Keratinocyte (primary cell): ENCODE measurements at regions not wholly inside any gene's neighbourhood (a gene's known extent, or its start where the extent isn't known, plus 50 kb on each side); places are given as distances from the start of the nearest gene placed in this dataset.
"Not testable (repeated sequence)": the region's sequence is repeated elsewhere in the genome, so short reads cannot be mapped to it uniquely, and the experiment has no call there.

Source experiments
- DNase-seq: peaks from one replicate; pipeline ENCODE4 v3.0.0-alpha.2; 2011; ENCODE audit warnings: low read depth, missing footprints, low spot score
- FAIRE-seq: peaks from 2 replicates; lab custom pipeline; 2011; peaks lifted over from hg19 to GRCh38; lab: Jason Lieb, UNC
- H2AFZ ChIP-seq: 2 replicates; pipeline ENCODE4 v1.6.0; 2012; ENCODE audit warnings: low read length, control low read depth, inconsistent platforms; ENCODE audit not compliant: control insufficient read depth
- H3K27ac ChIP-seq: 2 replicates; pipeline ENCODE4 v1.5.1; 2011; ENCODE audit warnings: low read length; ENCODE audit not compliant: control insufficient read depth, insufficient read depth
- H3K27me3 ChIP-seq: 3 replicates; pipeline ENCODE4 v1.6.0; 2011; ENCODE audit warnings: low read length; ENCODE audit not compliant: control insufficient read depth, insufficient read depth; ENCODE audit errors: extremely low read depth
- H3K36me3 ChIP-seq, 2 experiments: 2 replicates in 1 of 2; 3 replicates in 1 of 2; pipeline ENCODE4 v1.5.1; 2011; ENCODE audit warnings: low read length in 2 of 2, mild to moderate bottlenecking in 1 of 2; ENCODE audit not compliant: control insufficient read depth in 2 of 2, insufficient read depth in 2 of 2; ENCODE audit errors: extremely low read depth in 1 of 2
- H3K4me1 ChIP-seq: 3 replicates; pipeline ENCODE4 v1.5.1; 2011; ENCODE audit warnings: low read length; ENCODE audit not compliant: control insufficient read depth, insufficient read depth; ENCODE audit errors: extremely low read depth
- H3K4me2 ChIP-seq: 3 replicates; pipeline ENCODE4 v1.6.0; 2011; ENCODE audit warnings: low read depth, low read length; ENCODE audit not compliant: control insufficient read depth, insufficient read depth; ENCODE audit errors: extremely low read depth
- H3K4me3 ChIP-seq, 3 experiments: fragments of 200-600 bp in 1 of 3; sonication (generic) in 1 of 3; 2 replicates in 2 of 3; 3 replicates in 1 of 3; pipeline ENCODE4 v1.5.1; 2011 to 2016; ENCODE audit warnings: low read length in 3 of 3, mild to moderate bottlenecking in 3 of 3, control low read depth in 2 of 3, inconsistent platforms in 1 of 3, low read depth in 1 of 3, mixed read lengths in 1 of 3, mixed run types in 1 of 3, moderate library complexity in 1 of 3; ENCODE audit not compliant: control insufficient read depth in 2 of 3, insufficient read depth in 2 of 3; ENCODE audit errors: extremely low read depth in 1 of 3
- H3K79me2 ChIP-seq: 2 replicates; pipeline ENCODE4 v1.6.0; 2012; ENCODE audit warnings: low read length; ENCODE audit not compliant: control insufficient read depth, insufficient read depth
- H3K9ac ChIP-seq: 3 replicates; pipeline ENCODE4 v1.6.0; 2011; ENCODE audit warnings: low read length; ENCODE audit not compliant: control insufficient read depth, insufficient read depth; ENCODE audit errors: extremely low read depth
- H3K9me1 ChIP-seq: 3 replicates; pipeline ENCODE4 v1.6.0; 2011; ENCODE audit warnings: low read length; ENCODE audit not compliant: control insufficient read depth, insufficient read depth; ENCODE audit errors: extremely low read depth
- H3K9me3 ChIP-seq: 2 replicates; pipeline ENCODE4 v1.5.1; 2012; ENCODE audit warnings: low read depth, low read length; ENCODE audit not compliant: control insufficient read depth
- H4K20me1 ChIP-seq: 3 replicates; pipeline ENCODE4 v1.6.0; 2011; ENCODE audit warnings: low read length; ENCODE audit not compliant: control insufficient read depth, insufficient read depth; ENCODE audit errors: extremely low read depth
- EZH2 ChIP-seq: IDR thresholded peaks from one replicate; pipeline ENCODE4 v1.6.1; 2012; ENCODE audit warnings: inconsistent platforms, mild to moderate bottlenecking, low read length, moderate library complexity
- dilution Hi-C: fragments of 300-500 bp; cut with MboI; formaldehyde crosslinking; loops from one replicate; pipeline ENCODE4 v1.7.0; 2020; ENCODE audit warnings: low sequenced_read_pairs; ENCODE audit not compliant: extremely low pct_ligation_motif_present
- TF ChIP-seq, protein P1 (sequence below), 3 experiments: IDR thresholded peaks in 1 of 3; conservative IDR thresholded peaks in 1 of 3; optimal IDR thresholded peaks in 1 of 3; 2 replicates in 2 of 3; 3 replicates in 1 of 3; pipeline versions ENCODE3 to v1.5.1; 2011; ENCODE audit warnings: low read length in 3 of 3, mild to moderate bottlenecking in 3 of 3, moderate library complexity in 2 of 3, control low read depth in 1 of 3, inconsistent platforms in 1 of 3; ENCODE audit not compliant: insufficient read depth in 2 of 3; ENCODE audit errors: extremely low read depth in 1 of 3

DNA sequence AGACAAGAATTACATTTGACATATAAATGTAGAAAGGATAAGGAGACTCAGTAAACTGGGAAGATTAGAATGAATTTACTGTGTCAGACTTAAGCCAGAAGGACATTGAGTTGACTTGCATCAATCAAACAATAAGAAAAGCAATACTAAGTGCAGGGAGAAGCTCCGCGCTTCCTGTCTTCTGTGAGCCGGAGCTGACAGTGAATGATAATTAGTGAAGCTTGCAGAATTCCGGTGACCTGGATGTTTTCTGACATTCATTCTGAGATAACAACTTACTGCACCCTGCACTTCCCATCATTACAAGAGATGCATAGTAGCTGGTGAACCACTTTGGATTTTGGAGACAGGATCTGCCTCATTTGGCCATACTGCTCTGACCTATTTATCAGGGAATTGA is 469.2 kb upstream of the PCDH20 start:
- FAIRE-seq (no peak), DNase-seq (no peak)
- Histone ChIP-seq H3K9me3 (no peaks in the 10 kb centered on the region), H3K9me1 (no peaks in the 10 kb centered on the region), H3K4me1 (no peaks in the 10 kb centered on the region), H3K27ac (no peak overlapping the region), H2AFZ (no peak overlapping the region), H3K4me3 (no peak overlapping the region), H3K4me2 (no peak overlapping the region), H3K36me3 (no peaks in the 10 kb centered on the region), H4K20me1 (no peaks in the 10 kb centered on the region), H3K79me2 (no peaks in the 10 kb centered on the region), H3K27me3 (no peaks in the 10 kb centered on the region), H3K9ac (no peak overlapping the region)
- dilution Hi-C loops: no loop called here
- TF ChIP-seq, protein P1, sequence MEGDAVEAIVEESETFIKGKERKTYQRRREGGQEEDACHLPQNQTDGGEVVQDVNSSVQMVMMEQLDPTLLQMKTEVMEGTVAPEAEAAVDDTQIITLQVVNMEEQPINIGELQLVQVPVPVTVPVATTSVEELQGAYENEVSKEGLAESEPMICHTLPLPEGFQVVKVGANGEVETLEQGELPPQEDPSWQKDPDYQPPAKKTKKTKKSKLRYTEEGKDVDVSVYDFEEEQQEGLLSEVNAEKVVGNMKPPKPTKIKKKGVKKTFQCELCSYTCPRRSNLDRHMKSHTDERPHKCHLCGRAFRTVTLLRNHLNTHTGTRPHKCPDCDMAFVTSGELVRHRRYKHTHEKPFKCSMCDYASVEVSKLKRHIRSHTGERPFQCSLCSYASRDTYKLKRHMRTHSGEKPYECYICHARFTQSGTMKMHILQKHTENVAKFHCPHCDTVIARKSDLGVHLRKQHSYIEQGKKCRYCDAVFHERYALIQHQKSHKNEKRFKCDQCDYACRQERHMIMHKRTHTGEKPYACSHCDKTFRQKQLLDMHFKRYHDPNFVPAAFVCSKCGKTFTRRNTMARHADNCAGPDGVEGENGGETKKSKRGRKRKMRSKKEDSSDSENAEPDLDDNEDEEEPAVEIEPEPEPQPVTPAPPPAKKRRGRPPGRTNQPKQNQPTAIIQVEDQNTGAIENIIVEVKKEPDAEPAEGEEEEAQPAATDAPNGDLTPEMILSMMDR (optimal IDR thresholded peaks at IDR 0.05 in 1 of 3, IDR thresholded peaks at IDR 0.05 in 1 of 3, conservative IDR thresholded peaks at IDR 0.05 in 1 of 3; ENCODE audit: extremely low read depth in 1 of 3, insufficient read depth in 2 of 3, low read length in 3 of 3): no peak
- no peak for TF ChIP-seq EZH2

DNA sequence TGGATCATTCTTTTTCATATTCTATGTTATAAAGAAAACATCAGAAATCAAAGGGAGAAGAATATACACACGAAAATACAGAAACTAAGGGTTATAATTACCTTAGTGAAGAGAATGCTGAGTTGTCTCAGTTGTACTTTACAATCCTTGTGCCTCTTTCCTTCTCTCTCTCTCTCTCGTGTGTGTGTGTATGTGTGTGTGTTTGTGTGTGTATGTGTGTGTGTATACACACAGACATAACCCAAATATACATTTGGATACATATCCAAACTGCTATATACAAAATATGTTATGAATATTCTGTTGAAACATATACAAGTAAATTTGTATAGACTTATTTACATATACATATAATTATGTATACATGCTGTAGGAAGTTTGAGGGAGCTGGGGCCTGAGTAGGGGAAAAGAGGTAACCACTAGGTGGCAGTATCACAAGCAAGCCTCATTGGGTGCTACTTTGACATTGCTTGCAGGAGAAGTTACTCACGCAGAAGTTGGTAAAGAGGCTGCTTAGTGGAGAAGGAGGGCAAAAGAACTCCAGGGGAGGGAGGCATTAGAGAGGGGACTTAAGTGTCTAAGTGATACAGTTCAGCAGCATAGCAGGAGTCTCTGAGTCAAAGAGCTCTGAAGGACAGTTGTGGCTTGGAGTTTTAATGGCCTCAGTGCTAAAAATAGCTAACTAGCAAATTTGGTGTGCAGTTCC is 465.1 kb upstream of the PCDH20 start:
- H3K4me1 ChIP-seq: no peaks in the 10 kb centered on the region
- no peaks in the 10 kb centered on the region for H3K9me1 ChIP-seq
- H4K20me1 ChIP-seq: no peaks in the 10 kb centered on the region
- no peak overlapping the region for H3K4me3 ChIP-seq
- FAIRE-seq: no peak
- H3K79me2 ChIP-seq: no peaks in the 10 kb centered on the region
- H2AFZ ChIP-seq: no peak overlapping the region
- no peaks in the 10 kb centered on the region for H3K27me3 ChIP-seq
- no peak for TF ChIP-seq EZH2
- TF ChIP-seq, protein P1 (optimal IDR thresholded peaks at IDR 0.05 in 1 of 3, IDR thresholded peaks at IDR 0.05 in 1 of 3, conservative IDR thresholded peaks at IDR 0.05 in 1 of 3; ENCODE audit: extremely low read depth in 1 of 3, insufficient read depth in 2 of 3, low read length in 3 of 3): peak in 2 of 3 experiments; percentile 38 to 50
- no peak overlapping the region for H3K27ac ChIP-seq
- H3K4me2 ChIP-seq: no peak overlapping the region
- H3K9ac ChIP-seq: no peak overlapping the region
- no peaks in the 10 kb centered on the region for H3K9me3 ChIP-seq
- dilution Hi-C loops: no loop called here
- DNase-seq: no peak
- H3K36me3 ChIP-seq: no peaks in the 10 kb centered on the region

DNA sequence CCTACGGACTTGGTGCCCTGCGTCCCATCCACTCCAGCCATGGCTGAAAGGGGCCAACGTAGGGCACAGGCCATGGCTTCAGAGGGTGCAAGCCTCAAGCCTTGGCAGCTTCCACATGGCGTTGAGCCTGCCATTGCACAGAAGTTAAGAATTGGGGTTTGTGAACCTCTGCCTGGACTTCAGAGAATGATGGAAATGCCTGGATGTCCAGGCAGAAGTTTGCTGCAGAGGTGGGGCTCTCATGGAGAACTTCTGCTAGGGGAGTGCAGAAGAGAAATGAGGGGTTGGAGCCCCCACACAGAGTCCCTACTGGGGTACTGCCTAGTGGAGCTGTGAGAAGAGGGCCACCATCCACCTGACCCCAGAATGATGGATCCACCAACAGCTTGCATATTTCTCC is 462.9 kb upstream of the PCDH20 start:
- H3K9me1 ChIP-seq, H3K9me3 ChIP-seq, H2AFZ ChIP-seq, H3K27ac ChIP-seq, H4K20me1 ChIP-seq, H3K79me2 ChIP-seq, H3K4me3 ChIP-seq, DNase-seq, H3K9ac ChIP-seq, FAIRE-seq, H3K4me2 ChIP-seq, H3K27me3 ChIP-seq, H3K36me3 ChIP-seq, dilution Hi-C loops, H3K4me1 ChIP-seq: not testable (repeated sequence)
